GM12891 (cell line): ENCODE measurements at regions not wholly inside any gene's neighbourhood (a gene's known extent, or its start where the extent isn't known, plus 50 kb on each side); places are given as distances from the start of the nearest gene placed in this dataset.

Source experiments
- POLR2A ChIP-seq: IDR thresholded peaks from 2 replicates; pipeline ENCODE4 v1.6.1; 2011; ENCODE audit warnings: low read depth, low read length, control low read depth
- POLR2AphosphoS5 ChIP-seq: IDR thresholded peaks from 2 replicates; pipeline ENCODE4 v1.6.1; 2011; ENCODE audit warnings: low read depth, low read length, control low read depth
- SPI1 ChIP-seq: IDR thresholded peaks from 2 replicates; pipeline ENCODE4 v1.6.1; 2011; ENCODE audit warnings: low read depth, low read length, control low read depth
- TAF1 ChIP-seq: IDR thresholded peaks from 2 replicates; pipeline ENCODE4 v1.6.1; 2011; ENCODE audit warnings: low read depth, low read length, control low read depth

DNA sequence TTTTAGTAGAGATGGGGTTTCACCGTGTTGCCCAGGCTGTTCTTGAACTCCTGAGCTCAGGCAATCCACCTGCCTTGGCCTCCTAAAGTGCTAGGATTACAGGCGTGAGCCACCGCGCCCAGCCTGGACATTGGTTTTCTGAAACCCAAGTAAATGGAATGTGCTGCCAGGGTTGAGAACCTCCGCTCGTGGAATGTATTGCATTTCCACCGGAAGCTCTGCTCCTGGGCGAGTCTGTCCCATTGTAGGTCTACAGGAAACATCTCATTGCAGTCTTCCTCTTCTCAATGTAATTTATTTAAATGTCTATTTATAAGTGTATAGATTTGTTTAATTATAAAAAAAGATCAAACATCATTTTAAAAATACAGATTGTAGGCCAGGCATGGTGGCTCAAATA lies 57.4 kb upstream of the HAPSTR1 start:
- no peak for TF ChIP-seq POLR2AphosphoS5
- no peak for TF ChIP-seq TAF1
- no peak for TF ChIP-seq POLR2A
- TF ChIP-seq SPI1, result no peak
